NCI-H1694 (cell line): ENCODE measurements at regions not wholly inside any gene's neighbourhood (a gene's known extent, or its start where the extent isn't known, plus 50 kb on each side); places are given as distances from the start of the nearest gene placed in this dataset.
"Not testable (repeated sequence)": the region's sequence is repeated elsewhere in the genome, so short reads cannot be mapped to it uniquely, and the experiment has no call there.

Experiments
- DNase-seq: peaks from one replicate; lab custom pipeline; 2025; lab: John Stamatoyannopoulos, UW

DNA sequence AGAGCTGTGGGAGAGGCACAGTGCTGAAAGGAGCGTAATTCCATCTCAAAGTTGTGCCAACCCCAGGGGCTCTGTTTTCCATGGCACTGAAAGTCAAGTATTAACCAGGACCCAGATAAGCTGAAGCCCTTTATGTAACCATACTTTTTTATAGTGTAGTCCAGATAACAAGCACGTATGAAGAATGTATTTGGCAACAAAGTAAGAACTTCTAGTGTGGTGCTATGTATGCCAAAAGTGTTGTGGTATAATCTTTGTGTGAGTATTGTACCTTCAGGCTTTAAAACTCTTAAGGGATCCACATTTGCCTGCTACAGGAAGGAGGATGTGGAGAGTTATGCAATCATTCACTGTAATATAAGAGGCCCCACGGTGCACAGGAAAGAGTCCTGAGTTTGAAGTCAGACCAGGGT lies 129.4 kb downstream of the IBTK start:
- no peak for DNase-seq

DNA sequence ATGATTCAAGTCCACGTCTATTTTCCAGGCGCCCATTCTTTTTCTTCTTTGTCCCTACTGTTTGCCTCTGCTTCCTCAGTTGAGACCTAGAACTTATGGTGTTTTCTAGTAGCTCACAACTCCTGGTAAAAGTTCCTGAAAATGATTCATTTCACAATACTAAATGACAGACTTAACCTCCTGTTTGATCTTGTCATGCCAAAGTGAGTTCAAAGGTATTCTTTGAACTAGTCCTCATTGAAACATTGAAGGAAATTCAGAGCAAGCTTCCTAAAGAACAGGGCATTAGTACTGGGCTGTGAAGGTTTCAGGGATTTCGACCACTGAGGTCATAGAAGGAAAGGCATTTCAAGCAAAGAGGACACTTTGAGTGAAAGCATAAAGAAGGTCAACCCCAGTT lies 132.8 kb downstream of the IBTK start:
- no peak for DNase-seq

DNA sequence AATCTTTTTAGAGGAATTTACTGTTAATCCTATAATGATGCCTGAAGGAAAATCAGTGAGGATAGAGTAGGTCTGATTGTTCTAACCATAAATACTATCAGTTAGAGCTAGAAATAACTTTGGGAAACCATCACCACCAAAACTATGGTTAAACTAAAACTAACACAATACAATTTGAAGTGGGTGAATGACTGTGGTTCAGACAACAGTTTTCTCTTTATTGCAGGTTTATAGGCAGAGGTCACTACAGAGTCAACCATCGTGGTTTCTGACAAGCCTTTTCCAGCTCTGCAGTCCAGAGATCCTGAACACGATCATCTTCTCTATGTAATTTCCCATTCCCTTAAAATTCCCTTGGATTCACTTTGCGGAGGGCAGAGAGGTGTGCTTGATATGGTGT lies 134.3 kb downstream of the IBTK start:
- no peak for DNase-seq

DNA sequence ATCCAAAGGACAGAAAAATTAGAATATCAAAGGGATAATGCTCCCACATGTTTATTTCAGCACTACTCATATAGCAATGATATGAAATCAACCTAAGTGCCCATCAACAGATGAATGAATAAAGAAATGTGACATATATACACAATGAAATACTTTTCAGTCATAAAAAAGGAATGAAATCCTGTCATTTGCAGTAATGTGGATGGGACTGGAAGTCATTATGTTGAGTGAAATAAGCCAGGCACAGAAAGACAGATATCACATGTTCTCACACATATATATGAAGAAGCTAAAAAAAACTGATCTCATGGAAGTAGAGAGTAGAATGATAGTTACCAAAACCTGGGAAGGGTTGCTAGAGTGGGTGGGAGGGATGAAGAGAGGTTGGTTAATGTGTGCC lies 135.7 kb downstream of the IBTK start:
- DNase-seq = no peak

DNA sequence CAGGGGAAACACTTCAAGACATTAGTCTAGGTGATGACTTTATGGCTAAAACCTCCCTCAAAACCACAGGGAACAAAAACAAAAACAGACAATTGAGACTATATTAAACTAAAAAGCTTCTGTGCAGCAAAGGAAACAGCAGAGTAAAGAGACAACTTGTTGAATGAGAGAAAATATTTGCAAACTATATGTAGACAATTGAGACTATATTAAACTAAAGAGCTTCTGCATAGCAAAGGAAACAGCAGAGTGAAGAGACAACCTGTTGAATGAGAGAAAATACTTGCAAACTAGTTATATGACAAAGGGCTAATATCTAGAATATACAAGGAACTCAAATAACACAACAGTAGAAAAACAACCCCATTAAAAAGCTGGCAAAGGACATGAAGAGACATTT lies 136.4 kb downstream of the IBTK start:
- DNase-seq = no peak

DNA sequence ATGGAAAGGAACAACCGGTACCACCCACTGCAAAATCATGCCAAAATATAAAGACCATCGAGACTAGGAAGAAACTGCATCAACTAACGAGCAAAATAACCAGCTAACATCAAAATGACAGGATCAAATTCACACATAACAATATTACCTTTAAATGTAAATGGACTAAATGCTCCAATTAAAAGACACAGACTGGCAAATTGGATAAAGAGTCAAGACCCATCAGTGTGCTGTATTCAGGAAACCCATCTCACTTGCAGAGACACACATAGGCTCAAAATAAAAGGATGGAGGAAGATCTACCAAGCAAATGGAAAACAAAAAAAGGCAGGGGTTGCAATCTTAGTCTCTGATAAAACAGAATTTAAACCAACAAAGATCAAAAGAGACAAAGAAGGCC lies 144.4 kb downstream of the IBTK start:
- DNase-seq = not testable (repeated sequence)

DNA sequence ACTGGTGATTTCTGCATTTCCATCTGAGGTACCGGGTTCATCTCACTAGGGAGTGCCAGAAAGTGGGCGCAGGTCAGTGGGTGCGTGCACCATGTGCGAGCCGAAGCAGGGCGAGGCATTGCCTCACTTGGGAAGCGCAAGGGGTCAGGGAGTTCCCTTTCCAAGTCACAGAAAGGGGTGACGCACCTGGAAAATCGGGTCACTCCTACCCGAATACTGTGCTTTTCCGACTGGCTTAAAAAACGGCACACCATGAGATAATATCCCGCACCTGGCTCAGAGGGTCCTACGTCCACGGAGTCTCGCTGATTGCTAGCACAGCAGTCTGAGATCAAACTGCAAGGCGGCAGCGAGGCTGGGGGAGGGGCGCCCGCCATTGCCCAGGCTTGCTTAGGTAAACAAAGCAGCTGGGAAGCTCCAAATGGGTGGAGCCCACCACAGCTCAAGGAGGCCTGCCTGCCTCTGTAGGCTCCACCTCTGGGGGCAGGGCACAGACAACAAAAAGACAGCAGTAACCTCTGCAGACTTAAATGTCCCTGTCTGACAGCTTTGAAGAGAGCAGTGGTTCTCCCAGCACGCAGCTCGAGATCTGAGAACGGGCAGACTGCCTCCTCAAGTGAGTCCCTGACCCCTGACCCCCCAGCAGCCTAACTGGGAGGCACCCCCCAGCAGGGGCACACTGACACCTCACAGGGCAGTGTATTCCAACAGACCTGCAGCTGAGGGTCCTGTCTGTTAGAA lies 146.0 kb downstream of the IBTK start:
- not testable (repeated sequence) for DNase-seq

DNA sequence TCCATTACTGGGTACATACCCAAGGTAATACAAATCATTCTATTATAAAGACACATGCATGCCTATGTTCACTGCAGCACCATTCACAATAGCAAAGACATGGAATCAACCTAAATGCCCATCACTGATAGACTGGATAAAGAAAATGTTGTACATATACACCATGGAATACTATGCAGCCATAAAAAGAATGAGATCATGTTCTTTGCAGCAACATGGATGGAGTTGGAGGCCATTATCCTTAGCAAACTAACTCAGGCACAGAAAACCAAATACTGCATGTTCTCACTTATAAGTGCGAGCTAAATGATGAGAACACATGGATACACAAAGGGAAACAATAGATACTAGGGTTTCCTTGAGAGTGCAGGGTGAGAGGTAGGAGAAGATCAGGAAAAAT lies 146.8 kb downstream of the IBTK start:
- not testable (repeated sequence) for DNase-seq

DNA sequence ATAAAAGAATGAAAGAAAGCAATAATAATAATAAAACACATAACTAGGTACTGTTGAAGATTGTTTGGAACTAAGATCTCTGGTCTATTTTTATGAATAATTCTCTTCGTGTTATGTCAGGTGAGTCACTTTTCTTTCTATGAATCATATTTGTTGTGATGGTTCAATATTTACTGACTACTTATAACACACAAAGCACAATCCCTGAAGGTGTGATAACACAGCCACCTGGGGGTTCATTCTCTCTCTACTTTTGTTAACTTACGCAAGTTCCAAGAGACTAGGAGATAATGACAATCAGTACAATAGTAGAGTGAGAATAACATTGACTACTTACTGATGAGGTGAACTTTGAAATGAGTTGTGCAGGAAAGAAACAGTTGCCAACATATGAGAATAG lies 149.9 kb downstream of the IBTK start:
- no peak for DNase-seq

DNA sequence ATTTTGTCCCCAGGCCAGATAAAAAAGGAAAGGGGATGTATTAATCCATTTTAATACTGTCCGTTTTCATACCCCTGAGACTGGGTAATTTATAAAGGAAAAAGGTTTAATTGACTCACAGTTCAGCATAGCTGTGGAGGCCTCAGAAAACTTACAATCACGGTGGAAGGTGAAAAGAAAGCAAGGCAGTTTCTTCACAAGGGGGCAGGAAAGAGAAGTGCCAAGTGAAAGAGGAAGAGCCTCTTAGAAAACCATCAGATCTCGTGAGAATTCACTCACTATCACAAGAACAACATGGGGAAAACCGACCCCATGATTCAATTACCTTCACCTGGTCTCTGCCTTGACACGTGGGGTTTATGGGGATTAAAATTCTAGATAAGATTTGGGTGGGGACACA lies 152.5 kb downstream of the IBTK start:
- DNase-seq = no peak

DNA sequence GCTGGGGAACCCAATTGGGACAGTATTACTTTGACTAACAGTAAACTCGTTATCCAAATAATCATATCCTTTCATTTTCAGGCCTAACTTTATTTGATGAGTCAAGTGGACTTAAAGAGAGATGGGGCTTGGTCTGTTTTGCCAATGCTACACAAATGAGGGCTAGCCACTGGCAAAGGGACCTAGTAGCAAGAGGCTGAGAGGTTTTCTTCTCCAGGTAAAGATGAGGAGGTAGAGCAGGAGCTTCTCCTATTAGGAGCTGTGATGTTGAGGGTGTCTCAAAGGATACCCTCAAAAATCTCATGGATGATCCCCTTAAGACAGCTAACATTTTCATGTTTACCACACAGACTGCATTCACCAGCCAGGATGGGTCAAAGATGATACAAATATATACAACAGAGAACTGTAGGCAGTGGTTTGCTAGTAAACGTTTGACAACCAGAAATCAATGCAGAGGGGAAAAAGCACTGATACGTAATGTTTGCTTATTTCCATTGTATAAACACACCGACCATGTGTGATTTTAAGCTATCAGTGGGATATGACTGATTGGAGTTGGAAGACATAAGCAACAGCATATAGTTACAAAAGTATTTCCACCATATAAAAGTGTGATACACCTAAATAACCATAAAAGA lies 153.3 kb downstream of the IBTK start:
- no peak for DNase-seq

DNA sequence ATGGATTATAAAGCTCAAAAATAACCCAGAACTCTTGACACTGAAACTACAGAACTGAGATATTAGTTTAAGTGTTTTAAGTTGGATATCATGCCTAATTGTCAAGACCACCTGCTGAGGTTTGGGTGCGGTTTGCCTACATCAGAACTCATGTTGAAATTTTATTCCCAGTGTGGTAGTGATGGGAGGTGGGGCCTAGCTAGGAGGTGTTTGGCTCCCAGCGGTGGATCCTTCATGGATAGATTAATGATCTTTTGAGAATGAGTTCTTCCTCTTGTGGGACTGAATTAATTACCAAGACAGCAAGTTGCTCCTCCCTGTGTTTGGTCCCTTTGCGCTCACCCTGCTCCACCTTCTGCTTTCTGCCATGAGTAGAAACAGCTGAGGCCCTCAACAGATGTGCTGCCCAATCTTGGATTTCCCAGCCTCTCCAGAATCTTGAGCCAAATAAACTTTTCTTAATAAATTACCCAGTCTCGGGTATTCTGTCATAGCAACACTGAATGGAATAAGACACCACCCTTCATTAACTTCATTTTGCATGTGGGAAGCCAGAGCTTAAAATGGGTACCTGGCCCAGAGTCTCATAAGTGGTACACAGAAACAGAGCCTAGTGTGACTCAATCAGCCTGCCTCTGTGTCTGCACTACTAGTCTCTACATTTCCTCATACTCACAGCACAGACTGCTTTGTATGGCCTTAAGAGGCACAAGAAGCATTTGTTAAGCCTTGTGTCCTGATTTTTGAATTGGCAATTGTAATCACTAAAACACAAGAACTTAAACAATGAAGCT lies 158.4 kb downstream of the IBTK start:
- no peak for DNase-seq

DNA sequence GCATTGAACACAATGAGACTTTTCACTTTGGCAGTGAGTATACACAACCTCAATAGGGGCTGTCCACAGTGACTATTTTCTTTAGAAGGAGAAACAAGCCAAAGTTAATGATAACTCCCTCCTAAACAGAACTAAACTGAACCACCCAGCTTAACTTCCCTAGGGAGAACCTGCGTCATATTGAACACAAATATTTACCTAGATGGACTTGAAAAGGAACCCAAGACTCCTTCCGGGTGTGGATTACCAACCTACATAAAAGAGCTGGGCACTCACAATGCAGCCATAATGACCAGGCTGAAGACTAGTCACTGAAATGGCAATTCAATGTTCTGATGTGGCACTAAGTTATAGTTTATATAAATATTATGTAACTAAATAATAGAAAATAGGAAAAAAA lies 160.6 kb downstream of the IBTK start:
- no peak for DNase-seq

DNA sequence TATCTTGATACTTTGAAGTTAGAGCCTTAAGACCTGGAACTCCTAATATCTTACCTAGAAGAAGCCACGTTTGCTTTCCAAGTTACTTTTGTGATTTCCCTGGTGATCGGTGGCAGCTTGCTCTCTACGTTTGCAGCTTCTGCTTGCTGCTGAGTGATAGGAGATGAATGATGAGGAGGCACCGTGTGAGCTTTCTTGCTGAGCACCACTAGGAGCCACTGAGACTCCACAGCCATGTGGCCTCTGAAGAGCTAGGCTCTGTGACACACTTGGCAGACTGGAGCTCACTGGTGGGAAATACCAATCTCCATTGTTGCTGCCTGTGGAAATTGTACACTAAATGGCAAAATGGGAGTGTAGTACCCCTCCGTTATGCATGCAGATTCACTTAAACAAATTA lies 161.8 kb downstream of the IBTK start:
- no peak for DNase-seq

DNA sequence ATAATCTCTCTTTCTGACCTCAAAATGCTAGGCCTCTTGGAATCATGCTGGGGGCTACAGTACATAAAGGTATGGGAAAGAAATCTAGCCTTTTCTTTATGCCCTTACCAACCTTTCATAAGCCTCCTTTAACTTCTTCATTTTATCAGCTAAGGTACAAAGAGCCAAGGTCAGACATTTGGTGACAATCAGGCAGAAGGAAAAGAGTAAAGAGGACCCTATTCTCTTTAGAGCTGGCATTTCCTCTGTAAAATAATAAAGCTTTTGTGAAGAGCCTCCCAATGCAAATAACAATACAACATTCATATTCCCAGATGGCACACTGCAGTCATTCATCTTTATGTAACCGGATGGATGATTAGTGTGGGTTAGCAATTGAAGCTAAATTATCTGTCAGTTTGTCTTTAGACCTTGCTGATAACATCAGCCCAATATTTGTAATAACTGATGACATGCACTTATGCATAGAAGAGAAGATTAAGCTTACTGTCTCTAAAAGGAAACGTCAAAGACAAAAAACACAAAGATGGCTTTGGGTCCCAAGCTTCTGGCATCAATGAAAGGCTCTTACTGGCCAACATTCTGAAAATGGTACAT lies 163.1 kb downstream of the IBTK start:
- DNase-seq = no peak

DNA sequence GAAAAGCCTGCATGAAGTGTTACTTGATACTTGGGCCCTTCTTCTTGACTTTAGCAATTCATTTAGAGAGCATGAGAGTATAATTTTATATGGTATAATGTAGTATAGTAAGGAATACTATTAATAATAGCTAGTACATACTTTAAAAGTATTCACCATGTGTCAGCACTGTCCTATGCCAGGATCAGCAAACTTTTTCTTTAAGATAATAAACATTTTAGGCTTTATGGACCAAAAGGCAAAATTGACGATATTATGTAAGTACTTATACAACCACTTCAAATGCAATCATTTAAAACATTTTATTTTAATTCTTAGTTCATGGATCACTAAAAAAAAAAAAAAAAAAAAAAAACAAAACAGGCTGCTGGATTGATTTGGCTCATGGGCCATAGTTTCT lies 163.9 kb downstream of the IBTK start:
- DNase-seq = no peak

DNA sequence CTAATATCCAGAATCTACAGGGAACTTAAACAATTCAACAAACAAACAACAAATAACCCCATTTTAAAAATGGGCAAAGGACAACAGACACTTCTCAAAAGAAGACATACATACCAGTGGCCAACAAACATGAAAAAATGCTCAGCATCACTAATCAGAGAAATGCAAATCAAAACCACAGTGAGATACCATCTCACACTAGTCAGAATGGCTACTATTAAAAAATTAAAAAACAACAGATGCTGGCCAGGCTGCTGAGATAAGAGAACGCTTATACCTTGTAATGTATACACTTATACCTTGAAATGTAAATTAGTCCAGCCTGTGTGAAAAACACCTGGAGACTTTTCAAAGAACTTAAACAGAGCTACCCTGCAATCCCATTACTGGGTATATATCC lies 166.8 kb downstream of the IBTK start:
- no peak for DNase-seq

DNA sequence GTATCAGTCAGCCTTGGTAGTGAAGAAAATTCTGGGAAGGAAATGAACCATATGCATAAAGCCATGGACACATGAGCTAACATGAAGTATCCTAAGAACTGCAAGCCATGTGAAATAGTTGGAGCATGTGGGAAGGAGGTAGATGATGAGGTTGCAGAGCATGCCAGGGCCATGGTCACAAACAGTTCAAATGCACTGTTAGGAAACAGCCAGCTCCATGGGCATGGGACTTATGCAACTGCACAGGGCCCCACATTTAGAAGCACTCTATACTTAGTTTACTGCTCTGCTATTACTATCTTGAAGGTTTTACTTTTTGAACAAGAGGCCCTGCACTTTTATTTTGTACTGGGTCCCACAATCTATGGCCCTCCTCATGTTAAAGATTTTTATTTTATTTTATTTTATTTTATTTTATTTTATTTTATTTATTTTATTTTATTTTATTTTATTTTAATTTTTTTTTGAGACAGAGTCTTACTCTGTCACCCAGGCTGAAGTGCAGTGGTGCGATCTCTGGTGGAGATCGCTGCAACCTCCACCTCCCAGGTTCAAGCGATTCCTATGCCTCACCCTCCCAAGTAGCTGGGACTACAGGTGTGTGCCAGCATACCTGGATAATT lies 169.1 kb downstream of the IBTK start:
- no peak for DNase-seq

DNA sequence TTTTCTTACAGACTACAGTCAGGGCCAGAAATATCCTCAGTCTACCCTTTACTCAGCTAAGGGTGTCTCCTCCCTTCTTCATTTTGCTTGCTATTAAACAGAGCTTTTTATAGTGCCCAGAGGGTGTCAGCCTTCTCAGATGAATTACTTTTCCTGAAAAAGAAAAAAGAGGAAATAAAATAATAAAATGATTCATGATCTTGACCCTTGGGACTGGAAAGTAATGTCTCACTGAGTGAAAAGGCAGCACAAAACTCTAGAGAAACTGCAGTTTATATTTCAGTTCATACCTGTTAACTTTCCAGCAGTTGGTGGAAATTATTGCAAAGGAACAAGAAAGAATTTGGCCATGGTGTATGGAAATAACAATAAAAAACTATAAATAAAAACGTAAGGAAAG lies 170.6 kb downstream of the IBTK start:
- DNase-seq = no peak

DNA sequence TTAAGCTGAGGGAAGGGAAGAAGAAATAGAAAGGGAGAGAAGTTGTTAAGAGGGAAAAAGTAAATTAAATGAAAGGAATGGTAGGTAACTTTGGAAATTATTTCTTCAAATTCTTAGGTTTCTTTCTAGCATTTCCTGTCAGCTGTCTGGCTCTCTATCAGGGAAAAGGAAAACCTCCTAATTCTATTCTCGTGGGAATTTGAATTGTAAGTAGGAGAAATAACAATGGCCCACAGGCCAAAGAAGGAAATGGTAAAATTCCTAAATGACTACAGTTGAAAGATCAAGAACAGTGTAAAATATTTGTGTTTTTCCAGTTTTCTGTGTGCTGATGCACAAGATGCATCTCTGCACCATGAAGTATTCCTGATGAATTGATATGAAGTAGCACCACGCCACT lies 173.0 kb downstream of the IBTK start:
- no peak for DNase-seq

DNA sequence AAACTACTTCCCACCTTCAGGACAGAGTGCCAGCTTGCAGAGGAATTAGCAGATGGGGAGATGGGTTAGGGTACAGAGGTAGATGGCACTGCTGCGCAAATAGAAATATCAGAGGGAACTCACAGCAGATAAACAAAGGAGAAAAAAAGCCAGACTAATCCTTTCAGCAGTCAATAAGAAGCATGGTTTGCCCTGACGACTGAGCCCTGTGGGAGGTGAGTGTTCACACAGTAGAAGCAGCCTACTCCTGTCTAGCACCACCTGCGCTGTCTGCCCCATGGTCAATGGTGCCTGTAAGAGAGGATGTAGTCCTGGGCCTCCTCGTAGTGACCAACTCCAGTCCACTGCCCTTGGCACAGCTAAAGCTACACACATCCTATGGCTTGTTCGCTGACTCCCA lies 174.1 kb downstream of the IBTK start:
- peak; percentile 11 for DNase-seq

DNA sequence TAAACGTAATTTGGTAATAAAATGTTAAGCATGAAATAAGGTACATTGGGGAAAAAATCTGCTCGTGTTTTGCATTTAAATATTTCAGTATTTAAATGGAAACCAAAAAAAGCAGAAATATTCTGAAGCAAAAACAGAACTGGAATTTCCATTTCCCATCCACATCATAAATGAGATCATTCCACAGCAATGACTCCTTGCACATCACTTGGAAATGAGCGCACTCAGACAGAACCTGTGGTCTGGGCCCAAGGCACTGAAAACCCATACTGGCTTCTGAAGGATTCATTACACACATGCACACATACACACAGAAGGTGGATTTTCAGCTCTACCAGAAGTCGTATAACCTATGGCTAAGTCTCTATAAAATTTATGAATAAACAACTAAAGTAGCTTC lies 174.8 kb downstream of the IBTK start:
- no peak for DNase-seq
